Neural cell (in vitro differentiated cells): ENCODE measurements at regions not wholly inside any gene's neighbourhood (a gene's known extent, or its start where the extent isn't known, plus 50 kb on each side); places are given as distances from the start of the nearest gene placed in this dataset.

Source experiments
- H2AFZ ChIP-seq: fragments of 200-600, 300-800 bp; sonication (generic), shearing (Covaris generic); 2 replicates; pipeline ENCODE4 v1.6.0; 2014; ENCODE audit warnings: low read depth, mild to moderate bottlenecking, antibody characterized with exemption, low read length, moderate library complexity
- H3F3A ChIP-seq: fragments of 200-600 bp; shearing (Covaris generic); 2 replicates; pipeline ENCODE4 v1.6.1; 2016; ENCODE audit warnings: mild to moderate bottlenecking, moderate library complexity, mixed read lengths, antibody characterized with exemption, low read length; ENCODE audit not compliant: insufficient read depth, poor library complexity, severe bottlenecking
- H3K27ac ChIP-seq: fragments of 200-600, 300-800 bp; sonication (generic), shearing (Covaris generic); 2 replicates; pipeline ENCODE4 v1.5.1; 2014; ENCODE audit warnings: mild to moderate bottlenecking, low read length, moderate library complexity
- H3K27me3 ChIP-seq: fragments of 300-800, 200-600 bp; sonication (generic), shearing (Covaris generic); 2 replicates; pipeline ENCODE4 v1.6.0; 2014; ENCODE audit warnings: mild to moderate bottlenecking, low read depth, low read length, moderate library complexity; ENCODE audit not compliant: insufficient read depth
- H3K36me3 ChIP-seq: fragments of 300-800, 200-600 bp; sonication (generic), shearing (Covaris generic); 2 replicates; pipeline ENCODE4 v1.5.1; 2014; ENCODE audit warnings: mild to moderate bottlenecking, antibody characterized with exemption, low read length, moderate library complexity; ENCODE audit not compliant: insufficient read depth
- H3K4me2 ChIP-seq: fragments of 300-800, 200-600 bp; sonication (generic), shearing (Covaris generic); 2 replicates; pipeline ENCODE4 v1.6.0; 2014; ENCODE audit warnings: mild to moderate bottlenecking, low read length
- H3K4me3 ChIP-seq: fragments of 300-800, 200-600 bp; sonication (generic), shearing (Covaris generic); 2 replicates; pipeline ENCODE4 v1.5.1; 2014; ENCODE audit warnings: mild to moderate bottlenecking, low read length, moderate library complexity
- H3K79me2 ChIP-seq: fragments of 200-600 bp; shearing (Covaris generic); replicated peaks from 2 replicates; pipeline ENCODE4 v1.6.0; 2014; ENCODE audit warnings: mild to moderate bottlenecking, low read length, moderate library complexity; ENCODE audit not compliant: insufficient read depth
- H3K9ac ChIP-seq: fragments of 300-800, 200-600 bp; sonication (generic), shearing (Covaris generic); 2 replicates; pipeline ENCODE4 v1.6.1; 2016; ENCODE audit warnings: mild to moderate bottlenecking, low read length, mixed read lengths
- H3K9me2 ChIP-seq: fragments of 200-600 bp; shearing (Covaris generic); 2 replicates; pipeline ENCODE4 v1.6.1; 2016; ENCODE audit warnings: mild to moderate bottlenecking, low read length, mixed read lengths; ENCODE audit not compliant: insufficient read depth
- H3K9me3 ChIP-seq: fragments of 200-600, 300-800 bp; sonication (generic), shearing (Covaris generic); 2 replicates; pipeline ENCODE4 v1.6.1; 2016; ENCODE audit warnings: mild to moderate bottlenecking, mixed run types, low read length, moderate library complexity, mixed read lengths
- H4K20me1 ChIP-seq: fragments of 200-600 bp; shearing (Covaris generic); 2 replicates; pipeline ENCODE4 v1.6.1; 2016; ENCODE audit warnings: mild to moderate bottlenecking, mixed run types; ENCODE audit not compliant: insufficient read depth
- CTCF ChIP-seq: fragments of 450-650 bp; IDR thresholded peaks from 2 replicates; pipeline ENCODE4 v1.5.1; 2014; ENCODE audit warnings: antibody characterized with exemption, mild to moderate bottlenecking, moderate library complexity; ENCODE audit not compliant: poor library complexity, severe bottlenecking
- EP300 ChIP-seq: fragments of 450-650 bp; conservative IDR thresholded peaks from 2 replicates; pipeline ENCODE4 v1.6.1; 2014; ENCODE audit warnings: antibody characterized with exemption, mild to moderate bottlenecking, moderate library complexity; ENCODE audit not compliant: poor library complexity, severe bottlenecking
- EZH2 ChIP-seq: fragments of 200-600, 300-800 bp; shearing (Covaris generic), sonication (generic); IDR thresholded peaks from 2 replicates; pipeline ENCODE4 v1.6.1; 2014; ENCODE audit warnings: antibody characterized with exemption, low read length, borderline replicate concordance, mild to moderate bottlenecking; ENCODE audit not compliant: insufficient read depth, poor library complexity, severe bottlenecking
- MXI1 ChIP-seq: fragments of 450-650 bp; conservative IDR thresholded peaks from 2 replicates; pipeline ENCODE4 v1.6.1; 2014; ENCODE audit warnings: antibody characterized with exemption, mild to moderate bottlenecking; ENCODE audit not compliant: poor library complexity, severe bottlenecking
- POLR2AphosphoS5 ChIP-seq: IDR thresholded peaks from 2 replicates; pipeline ENCODE4 v1.6.1; 2012
- RAD21 ChIP-seq: fragments of 450-650 bp; conservative IDR thresholded peaks from 2 replicates; pipeline ENCODE4 v1.6.1; 2014; ENCODE audit warnings: antibody characterized with exemption, mild to moderate bottlenecking, moderate library complexity
- REST ChIP-seq: IDR thresholded peaks from 2 replicates; pipeline ENCODE4 v1.6.1; 2012; ENCODE audit warnings: borderline replicate concordance
- SMC3 ChIP-seq: fragments of 450-650 bp; conservative IDR thresholded peaks from 2 replicates; pipeline ENCODE4 v1.6.1; 2014; ENCODE audit warnings: antibody characterized with exemption, mild to moderate bottlenecking, moderate library complexity; ENCODE audit not compliant: poor library complexity
- TAF1 ChIP-seq: IDR thresholded peaks from 2 replicates; pipeline ENCODE4 v1.6.1; 2012; ENCODE audit warnings: low read depth

GRCh38 chr3:18098960-18099587, 326.1 kb downstream of the SATB1 start:
- no peak overlapping the region for H3K9ac ChIP-seq
- no peak overlapping the region for H3K27ac ChIP-seq
- H3F3A ChIP-seq, result no peaks in the 10 kb centered on the region
- H3K4me3 ChIP-seq, result no peak overlapping the region
- no peaks in the 10 kb centered on the region for H3K9me3 ChIP-seq
- no peaks in the 10 kb centered on the region for H3K9me2 ChIP-seq
- TF ChIP-seq TAF1, result no peak
- TF ChIP-seq RAD21, result no peak
- no peak for TF ChIP-seq EP300
- TF ChIP-seq REST, result no peak
- no peak for TF ChIP-seq CTCF
- TF ChIP-seq EZH2, result no peak
- TF ChIP-seq POLR2AphosphoS5, result no peak
- no peak for TF ChIP-seq SMC3
- no peak for TF ChIP-seq MXI1
- H3K36me3 ChIP-seq, result no peaks in the 10 kb centered on the region
- no peaks in the 10 kb centered on the region for H3K27me3 ChIP-seq
- no peaks in the 10 kb centered on the region for H4K20me1 ChIP-seq
- no peak overlapping the region for H3K4me2 ChIP-seq
- H3K79me2 ChIP-seq, result no peaks in the 10 kb centered on the region
- H2AFZ ChIP-seq, result no peak overlapping the region

GRCh38 chr3:18097989-18098388, 327.1 kb downstream of the SATB1 start:
- Histone ChIP-seq H3K4me2 (no peak overlapping the region), H3F3A (no peaks in the 10 kb centered on the region), H3K4me3 (no peak overlapping the region), H2AFZ (no peak overlapping the region), H4K20me1 (no peaks in the 10 kb centered on the region), H3K9me3 (no peaks in the 10 kb centered on the region), H3K79me2 (no peaks in the 10 kb centered on the region), H3K9me2 (no peaks in the 10 kb centered on the region), H3K27me3 (no peaks in the 10 kb centered on the region), H3K9ac (no peak overlapping the region), H3K36me3 (no peaks in the 10 kb centered on the region), H3K27ac (no peak overlapping the region)
- TF ChIP-seq SMC3 (no peak), CTCF (no peak), POLR2AphosphoS5 (no peak), MXI1 (no peak)
